ENCODE measurements at regions not wholly inside any gene's neighbourhood (a gene's known extent, or its start where the extent isn't known, plus 50 kb on each side); places are given as distances from the start of the nearest gene placed in this dataset.

DNA sequence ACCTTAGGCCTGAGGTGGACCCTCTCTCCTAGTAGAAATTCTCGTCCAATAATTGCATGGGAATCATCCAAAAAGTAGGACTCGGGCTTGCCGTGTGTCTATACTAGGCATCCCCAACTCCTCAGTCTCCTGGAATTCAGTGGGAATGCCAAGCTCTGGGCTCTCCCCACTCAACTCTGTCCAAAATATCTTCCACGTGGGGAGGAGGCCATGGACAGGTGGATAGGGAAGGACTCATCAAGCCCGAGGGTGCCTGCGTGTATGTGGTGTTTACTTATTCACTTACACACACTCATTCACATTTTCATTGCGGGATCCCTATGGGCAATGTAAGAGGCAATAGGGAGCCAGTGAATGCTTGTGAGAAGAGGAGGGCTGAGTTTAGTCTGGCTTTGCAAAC lies 383.3 kb downstream of the MN1 start:
- no peak for TF ChIP-seq POLR2AphosphoS5 (IDR thresholded peaks at IDR 0.05; ENCODE audit: low read depth, low read length)
- TF ChIP-seq, protein P1, sequence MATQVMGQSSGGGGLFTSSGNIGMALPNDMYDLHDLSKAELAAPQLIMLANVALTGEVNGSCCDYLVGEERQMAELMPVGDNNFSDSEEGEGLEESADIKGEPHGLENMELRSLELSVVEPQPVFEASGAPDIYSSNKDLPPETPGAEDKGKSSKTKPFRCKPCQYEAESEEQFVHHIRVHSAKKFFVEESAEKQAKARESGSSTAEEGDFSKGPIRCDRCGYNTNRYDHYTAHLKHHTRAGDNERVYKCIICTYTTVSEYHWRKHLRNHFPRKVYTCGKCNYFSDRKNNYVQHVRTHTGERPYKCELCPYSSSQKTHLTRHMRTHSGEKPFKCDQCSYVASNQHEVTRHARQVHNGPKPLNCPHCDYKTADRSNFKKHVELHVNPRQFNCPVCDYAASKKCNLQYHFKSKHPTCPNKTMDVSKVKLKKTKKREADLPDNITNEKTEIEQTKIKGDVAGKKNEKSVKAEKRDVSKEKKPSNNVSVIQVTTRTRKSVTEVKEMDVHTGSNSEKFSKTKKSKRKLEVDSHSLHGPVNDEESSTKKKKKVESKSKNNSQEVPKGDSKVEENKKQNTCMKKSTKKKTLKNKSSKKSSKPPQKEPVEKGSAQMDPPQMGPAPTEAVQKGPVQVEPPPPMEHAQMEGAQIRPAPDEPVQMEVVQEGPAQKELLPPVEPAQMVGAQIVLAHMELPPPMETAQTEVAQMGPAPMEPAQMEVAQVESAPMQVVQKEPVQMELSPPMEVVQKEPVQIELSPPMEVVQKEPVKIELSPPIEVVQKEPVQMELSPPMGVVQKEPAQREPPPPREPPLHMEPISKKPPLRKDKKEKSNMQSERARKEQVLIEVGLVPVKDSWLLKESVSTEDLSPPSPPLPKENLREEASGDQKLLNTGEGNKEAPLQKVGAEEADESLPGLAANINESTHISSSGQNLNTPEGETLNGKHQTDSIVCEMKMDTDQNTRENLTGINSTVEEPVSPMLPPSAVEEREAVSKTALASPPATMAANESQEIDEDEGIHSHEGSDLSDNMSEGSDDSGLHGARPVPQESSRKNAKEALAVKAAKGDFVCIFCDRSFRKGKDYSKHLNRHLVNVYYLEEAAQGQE (IDR thresholded peaks at IDR 0.05; ENCODE audit: insufficient read depth in 1 of 2, low read depth in 2 of 2, low read length in 2 of 2): no peak

Data from PFSK-1 (cell line).